GM10248 (cell line): ENCODE measurements at regions not wholly inside any gene's neighbourhood (a gene's known extent, or its start where the extent isn't known, plus 50 kb on each side); places are given as distances from the start of the nearest gene placed in this dataset.

ENCODE experiments used
- CTCF ChIA-PET: fragments of 300-600 bp; sonication (Branson Sonifier 250); formaldehyde crosslinking; extraction: SDS; loops from one replicate; lab custom pipeline; 2021; ENCODE audit warnings: antibody characterized with exemption; lab: Yijun Ruan, JAX
- POLR2A ChIA-PET: fragments of 350-650 bp; sonication (Branson Sonifier 250); formaldehyde crosslinking; extraction: SDS; loops from one replicate; lab custom pipeline; 2020; ENCODE audit warnings: antibody characterized with exemption; lab: Yijun Ruan, JAX
- DNase-seq: peaks from one replicate; pipeline ENCODE4 v3.0.0; 2012; ENCODE audit errors: extremely low spot score
- TF ChIP-seq, protein P1 (sequence below): IDR thresholded peaks from 2 replicates; pipeline ENCODE4 v1.5.1; 2012; ENCODE audit warnings: mild to moderate bottlenecking, low read depth; ENCODE audit errors: extremely low read depth, missing control alignments, control extremely low read depth

DNA sequence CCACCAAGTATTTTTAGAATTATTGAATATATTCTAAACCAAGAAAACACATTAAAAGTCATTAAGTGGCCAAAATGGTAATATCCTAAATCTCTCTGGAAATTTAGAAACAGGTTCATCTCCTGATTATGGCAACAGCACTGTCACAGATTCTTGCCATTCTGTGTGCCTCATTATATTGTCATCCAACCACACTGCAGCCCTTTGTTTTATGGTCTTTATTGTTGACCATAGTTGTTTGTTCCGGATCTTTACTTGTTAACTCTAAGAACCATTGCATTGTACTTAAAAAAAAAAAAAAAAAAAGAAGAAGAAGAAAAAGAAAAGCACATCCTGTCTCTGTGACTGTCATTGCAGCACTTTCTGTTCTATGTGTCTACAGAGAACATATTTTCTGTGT lies 822.1 kb upstream of the ADGRL3 start:
- no peak for DNase-seq
- TF ChIP-seq, protein P1, sequence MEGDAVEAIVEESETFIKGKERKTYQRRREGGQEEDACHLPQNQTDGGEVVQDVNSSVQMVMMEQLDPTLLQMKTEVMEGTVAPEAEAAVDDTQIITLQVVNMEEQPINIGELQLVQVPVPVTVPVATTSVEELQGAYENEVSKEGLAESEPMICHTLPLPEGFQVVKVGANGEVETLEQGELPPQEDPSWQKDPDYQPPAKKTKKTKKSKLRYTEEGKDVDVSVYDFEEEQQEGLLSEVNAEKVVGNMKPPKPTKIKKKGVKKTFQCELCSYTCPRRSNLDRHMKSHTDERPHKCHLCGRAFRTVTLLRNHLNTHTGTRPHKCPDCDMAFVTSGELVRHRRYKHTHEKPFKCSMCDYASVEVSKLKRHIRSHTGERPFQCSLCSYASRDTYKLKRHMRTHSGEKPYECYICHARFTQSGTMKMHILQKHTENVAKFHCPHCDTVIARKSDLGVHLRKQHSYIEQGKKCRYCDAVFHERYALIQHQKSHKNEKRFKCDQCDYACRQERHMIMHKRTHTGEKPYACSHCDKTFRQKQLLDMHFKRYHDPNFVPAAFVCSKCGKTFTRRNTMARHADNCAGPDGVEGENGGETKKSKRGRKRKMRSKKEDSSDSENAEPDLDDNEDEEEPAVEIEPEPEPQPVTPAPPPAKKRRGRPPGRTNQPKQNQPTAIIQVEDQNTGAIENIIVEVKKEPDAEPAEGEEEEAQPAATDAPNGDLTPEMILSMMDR: no peak
- CTCF ChIA-PET: no interaction called here
- POLR2A ChIA-PET: no interaction called here

DNA sequence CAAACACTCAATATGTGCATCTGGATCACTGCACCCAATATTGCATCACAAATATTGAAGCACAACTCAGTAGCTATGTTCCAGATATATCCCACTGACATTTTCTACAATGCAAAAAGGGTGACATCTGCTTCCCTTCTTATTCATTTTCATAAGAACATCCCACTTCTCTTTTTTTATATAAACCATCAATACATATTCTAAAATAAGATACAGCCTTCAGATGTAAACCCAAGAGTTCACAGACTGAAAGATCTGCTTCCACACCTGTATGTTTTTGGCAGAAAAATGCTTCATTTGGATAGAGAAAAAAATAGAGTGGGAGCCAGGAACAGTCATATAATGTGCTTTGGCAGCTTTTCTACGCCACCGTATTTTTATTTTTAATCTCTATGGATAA lies 815.6 kb upstream of the ADGRL3 start:
- no peak for DNase-seq
- POLR2A ChIA-PET: no interaction called here

DNA sequence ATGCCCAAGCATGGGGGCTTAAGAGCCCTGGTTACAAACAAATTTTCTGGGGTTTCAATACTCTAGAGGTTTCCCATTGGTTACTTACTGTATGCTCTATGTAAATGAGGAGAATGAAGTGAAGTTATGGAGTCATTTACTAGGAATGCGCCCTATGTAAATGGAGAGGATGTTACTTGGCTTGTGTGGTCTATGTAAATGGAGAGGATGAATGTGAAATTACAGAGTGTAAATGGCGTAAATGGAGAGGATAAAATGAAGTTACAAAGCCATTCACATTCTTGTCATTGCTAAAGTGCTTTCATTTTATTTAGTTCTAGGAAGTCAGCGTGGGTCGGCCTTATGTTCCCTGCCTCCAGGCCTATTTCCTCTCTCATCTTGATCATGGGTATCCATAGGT lies 810.5 kb upstream of the ADGRL3 start:
- CTCF ChIA-PET: no interaction called here
- POLR2A ChIA-PET: no interaction called here

More for the DNA sequence above, 815.6 kb upstream of the ADGRL3 start:
- TF ChIP-seq, protein P1: no peak
- CTCF ChIA-PET: no interaction called here

DNA sequence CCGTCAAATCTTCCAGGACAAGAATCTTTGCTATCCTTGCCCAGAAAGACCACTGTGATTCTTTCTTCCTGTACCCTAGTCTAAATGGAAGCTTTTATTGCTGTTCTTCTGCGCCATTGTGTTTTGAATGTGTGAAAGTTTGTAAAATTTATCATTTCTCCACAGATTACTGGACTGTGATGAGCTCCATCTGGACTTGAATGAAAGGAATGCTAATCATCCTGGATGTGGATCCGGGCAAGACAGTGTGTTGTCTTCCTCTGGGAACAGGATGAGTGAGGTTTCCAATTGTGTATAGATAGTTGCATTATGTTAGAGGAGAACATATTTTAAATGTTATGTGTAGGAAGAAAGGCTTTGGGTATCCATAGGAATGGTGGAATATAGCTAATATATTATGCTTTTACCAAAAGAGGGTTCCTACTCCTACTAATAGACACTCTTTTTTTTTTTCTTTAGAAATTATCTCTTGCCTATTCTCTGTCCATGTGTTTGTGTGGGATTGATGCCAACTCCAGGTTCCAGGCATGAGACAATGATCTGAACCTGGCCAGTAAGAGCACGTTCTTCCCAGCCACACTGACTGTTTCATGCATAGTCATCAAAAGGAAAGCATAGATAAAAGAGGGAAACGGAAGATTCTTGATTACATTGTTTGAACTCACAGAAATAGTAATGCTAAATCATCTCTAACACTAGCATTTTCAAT lies 803.6 kb upstream of the ADGRL3 start:
- TF ChIP-seq, protein P1: no peak
- CTCF ChIA-PET: no interaction called here
- POLR2A ChIA-PET: no interaction called here
- no peak for DNase-seq

More for the DNA sequence above, 810.5 kb upstream of the ADGRL3 start:
- TF ChIP-seq, protein P1: no peak
- no peak for DNase-seq

DNA sequence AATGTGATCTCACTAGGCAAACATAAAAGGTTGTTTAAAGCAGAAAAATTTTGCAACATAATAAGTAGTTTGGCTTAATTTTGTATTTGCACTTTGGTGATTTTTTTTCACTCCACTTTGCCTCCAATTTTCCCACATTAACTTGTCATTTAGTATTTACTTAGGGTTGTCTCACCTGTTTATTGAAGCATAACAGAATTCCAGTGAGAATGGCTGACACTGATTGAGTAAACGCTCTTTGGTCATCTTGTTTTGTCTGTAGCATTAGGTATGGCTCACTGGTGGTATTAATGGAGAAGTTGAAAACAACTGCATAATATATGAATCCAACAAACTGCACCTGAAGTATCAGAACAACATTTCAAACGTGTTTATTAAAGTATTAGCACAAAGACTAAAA lies 799.5 kb upstream of the ADGRL3 start:
- no peak for DNase-seq
- ChIA-PET CTCF (no interaction called here), POLR2A (no interaction called here)
- TF ChIP-seq, protein P1: no peak

DNA sequence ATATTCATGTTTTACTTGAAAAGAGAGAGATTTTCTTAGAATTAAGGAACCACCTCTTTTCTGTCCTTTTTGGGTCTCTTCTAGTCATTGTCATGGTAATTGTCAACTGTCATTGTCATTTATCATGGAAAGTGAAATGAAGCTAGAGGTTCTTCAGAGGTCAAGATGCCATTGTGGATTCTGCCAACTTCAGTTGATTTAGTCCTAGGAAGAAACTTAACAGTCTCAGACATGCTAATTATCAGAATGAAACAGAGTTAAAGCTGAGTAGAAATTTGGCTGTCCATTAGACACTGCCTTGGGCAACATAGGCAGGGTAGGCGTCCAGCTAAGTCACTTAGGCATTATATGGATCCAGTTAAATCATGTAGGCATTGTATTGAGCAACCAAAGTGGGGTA lies 796.1 kb upstream of the ADGRL3 start:
- TF ChIP-seq, protein P1: no peak
- no peak for DNase-seq
- ChIA-PET POLR2A (no interaction called here), CTCF (interaction anchor here (1.6 kb wide), 1 partner anchor 10 kb away, joined by 7 read pairs; no protein-coding TSS in a partner anchor)
